HEK293T (cell line): ENCODE measurements at regions not wholly inside any gene's neighbourhood (a gene's known extent, or its start where the extent isn't known, plus 50 kb on each side); places are given as distances from the start of the nearest gene placed in this dataset.

ENCODE experiments used
- ARNT ChIP-seq: fragments of 450-650 bp; IDR thresholded peaks from 2 replicates; pipeline ENCODE4 v1.6.1; 2017; ENCODE audit warnings: mild to moderate bottlenecking
- BHLHE40 ChIP-seq: fragments of 450-650 bp; IDR thresholded peaks from 2 replicates; pipeline ENCODE4 v1.6.1; 2016; ENCODE audit warnings: mild to moderate bottlenecking, moderate library complexity, borderline replicate concordance
- CTBP1 ChIP-seq: fragments of 450-650 bp; IDR thresholded peaks from 2 replicates; pipeline ENCODE4 v1.6.1; 2016; ENCODE audit warnings: borderline replicate concordance
- ELF4 ChIP-seq: fragments of 450-650 bp; IDR thresholded peaks from 2 replicates; pipeline ENCODE4 v1.6.1; 2017; ENCODE audit warnings: antibody characterized with exemption
- FOXA1 ChIP-seq: fragments of 450-650 bp; IDR thresholded peaks from 2 replicates; pipeline ENCODE4 v1.6.1; 2016; ENCODE audit warnings: mild to moderate bottlenecking
- FOXK2 ChIP-seq: fragments of 450-650 bp; IDR thresholded peaks from 2 replicates; pipeline ENCODE4 v1.6.1; 2016; ENCODE audit warnings: mild to moderate bottlenecking
- FOXM1 ChIP-seq: fragments of 450-650 bp; IDR thresholded peaks from 2 replicates; pipeline ENCODE4 v1.6.1; 2017; ENCODE audit warnings: mild to moderate bottlenecking, borderline replicate concordance
- HDGF ChIP-seq: fragments of 450-650 bp; IDR thresholded peaks from 2 replicates; pipeline ENCODE4 v1.6.1; 2017; ENCODE audit warnings: antibody characterized with exemption, borderline replicate concordance
- NFRKB ChIP-seq: fragments of 450-650 bp; IDR thresholded peaks from 2 replicates; pipeline ENCODE4 v1.6.1; 2016; ENCODE audit warnings: mild to moderate bottlenecking, moderate library complexity
- PKNOX1 ChIP-seq: fragments of 450-650 bp; IDR thresholded peaks from 2 replicates; pipeline ENCODE4 v1.6.1; 2016
- SP1 ChIP-seq: fragments of 450-650 bp; IDR thresholded peaks from 2 replicates; pipeline ENCODE4 v1.6.1; 2017
- SUZ12 ChIP-seq: fragments of 450-650 bp; IDR thresholded peaks from 2 replicates; pipeline ENCODE4 v1.6.1; 2016; ENCODE audit warnings: mild to moderate bottlenecking
- ZNF384 ChIP-seq: fragments of 450-650 bp; IDR thresholded peaks from 2 replicates; pipeline ENCODE4 v1.6.1; 2016

- TF ChIP-seq ELF4, result no peak
- no peak for TF ChIP-seq FOXA1
- no peak for TF ChIP-seq FOXK2
- TF ChIP-seq FOXM1, result no peak
- no peak for TF ChIP-seq BHLHE40
- no peak for TF ChIP-seq SUZ12
- no peak for TF ChIP-seq SP1
- TF ChIP-seq ZNF384, result no peak
- no peak for TF ChIP-seq PKNOX1
- TF ChIP-seq NFRKB, result no peak
- no peak for TF ChIP-seq ARNT
- TF ChIP-seq HDGF, result no peak
- TF ChIP-seq CTBP1, result no peak
Measured at GRCh38 chr21:16770266-16770665, 742.6 kb upstream of the CXADR start.
